Coronary artery (tissue), 2 donors: ENCODE measurements at regions not wholly inside any gene's neighbourhood (a gene's known extent, or its start where the extent isn't known, plus 50 kb on each side); places are given as distances from the start of the nearest gene placed in this dataset.
A peak's percentile ranks its signal among the peaks of the same experiment; 100 is the strongest.

Experiments used
- DNase-seq: peaks from one replicate; pipeline ENCODE4 v3.0.0-alpha.2; 2017; ENCODE audit warnings: low spot score
- H3K27ac ChIP-seq, 2 donors: fragments of 200-600 bp; sonication (generic); one replicate each; pipeline ENCODE4 v1.5.1; 2016 to 2019
- H3K4me3 ChIP-seq: fragments of 200-600 bp; sonication (generic); 2 replicates; pipeline ENCODE4 v1.5.1; 2016; ENCODE audit warnings: mild to moderate bottlenecking, moderate library complexity
- TF ChIP-seq, protein P1 (sequence below): fragments of 200-600 bp; sonication (generic); IDR thresholded peaks from one replicate; pipeline ENCODE4 v1.5.1; 2019; ENCODE audit warnings: antibody characterized with exemption

DNA sequence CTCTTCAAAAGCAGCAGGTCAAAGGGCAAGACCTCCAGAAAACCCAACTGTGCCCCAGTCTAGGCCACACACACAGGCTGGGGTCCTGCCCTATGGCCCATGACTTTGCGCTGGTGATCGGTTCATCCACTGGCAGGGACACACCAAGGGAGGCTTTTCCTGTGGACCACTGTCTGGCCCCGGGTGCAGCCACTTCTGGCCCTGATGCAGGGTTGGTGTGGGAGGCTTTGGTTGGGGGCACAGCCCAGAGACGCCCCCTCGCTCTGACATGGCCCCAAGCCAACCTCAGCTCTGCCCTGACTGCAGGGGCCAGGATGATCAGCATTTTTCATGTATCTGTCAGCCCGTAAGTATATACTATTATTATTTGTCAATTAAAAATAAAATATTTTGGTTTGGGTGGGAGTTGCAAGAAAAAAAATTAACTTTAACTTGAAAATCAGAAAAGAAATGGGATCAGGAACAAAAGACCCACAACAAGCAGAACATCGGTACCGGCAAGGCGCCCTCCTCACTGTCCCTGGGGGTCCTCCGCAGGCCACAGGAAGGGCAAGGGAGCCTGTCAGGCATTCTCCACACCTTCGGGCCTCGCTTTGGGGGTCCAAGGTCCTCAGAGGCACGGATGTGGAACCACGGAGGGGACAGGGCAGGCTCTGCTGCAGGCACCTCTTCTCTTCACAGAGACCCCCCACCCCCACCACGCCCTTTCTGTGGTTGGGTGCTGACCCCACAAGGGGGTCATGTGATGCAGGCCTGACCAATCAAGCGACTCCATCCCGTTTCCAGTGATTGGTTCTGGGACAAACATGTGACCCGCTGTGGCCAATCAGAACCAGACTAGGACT is 181.5 kb upstream of the SFSWAP start:
- TF ChIP-seq, protein P1, sequence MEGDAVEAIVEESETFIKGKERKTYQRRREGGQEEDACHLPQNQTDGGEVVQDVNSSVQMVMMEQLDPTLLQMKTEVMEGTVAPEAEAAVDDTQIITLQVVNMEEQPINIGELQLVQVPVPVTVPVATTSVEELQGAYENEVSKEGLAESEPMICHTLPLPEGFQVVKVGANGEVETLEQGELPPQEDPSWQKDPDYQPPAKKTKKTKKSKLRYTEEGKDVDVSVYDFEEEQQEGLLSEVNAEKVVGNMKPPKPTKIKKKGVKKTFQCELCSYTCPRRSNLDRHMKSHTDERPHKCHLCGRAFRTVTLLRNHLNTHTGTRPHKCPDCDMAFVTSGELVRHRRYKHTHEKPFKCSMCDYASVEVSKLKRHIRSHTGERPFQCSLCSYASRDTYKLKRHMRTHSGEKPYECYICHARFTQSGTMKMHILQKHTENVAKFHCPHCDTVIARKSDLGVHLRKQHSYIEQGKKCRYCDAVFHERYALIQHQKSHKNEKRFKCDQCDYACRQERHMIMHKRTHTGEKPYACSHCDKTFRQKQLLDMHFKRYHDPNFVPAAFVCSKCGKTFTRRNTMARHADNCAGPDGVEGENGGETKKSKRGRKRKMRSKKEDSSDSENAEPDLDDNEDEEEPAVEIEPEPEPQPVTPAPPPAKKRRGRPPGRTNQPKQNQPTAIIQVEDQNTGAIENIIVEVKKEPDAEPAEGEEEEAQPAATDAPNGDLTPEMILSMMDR: no peak
- no peak for DNase-seq
- Histone ChIP-seq H3K4me3 (no peak overlapping the region), H3K27ac (no peak overlapping the region)

DNA sequence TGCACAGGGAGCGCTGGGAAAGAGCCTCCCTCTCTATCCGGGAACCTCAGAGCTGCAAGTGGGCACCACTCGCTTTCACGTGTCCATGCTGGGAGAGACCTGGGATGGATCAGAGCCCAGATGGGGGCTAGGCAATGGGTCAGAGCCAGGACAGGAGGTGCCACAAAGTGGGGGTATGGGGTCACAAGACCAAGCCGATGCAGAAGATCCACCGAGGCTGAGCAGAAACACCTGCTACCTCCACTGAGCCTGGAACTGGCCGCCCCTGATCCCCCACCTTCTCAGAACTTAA is 180.9 kb upstream of the SFSWAP start:
- H3K27ac ChIP-seq: no peak overlapping the region
- TF ChIP-seq, protein P1: no peak
- DNase-seq: peak; percentile 47
- no peak overlapping the region for H3K4me3 ChIP-seq

DNA sequence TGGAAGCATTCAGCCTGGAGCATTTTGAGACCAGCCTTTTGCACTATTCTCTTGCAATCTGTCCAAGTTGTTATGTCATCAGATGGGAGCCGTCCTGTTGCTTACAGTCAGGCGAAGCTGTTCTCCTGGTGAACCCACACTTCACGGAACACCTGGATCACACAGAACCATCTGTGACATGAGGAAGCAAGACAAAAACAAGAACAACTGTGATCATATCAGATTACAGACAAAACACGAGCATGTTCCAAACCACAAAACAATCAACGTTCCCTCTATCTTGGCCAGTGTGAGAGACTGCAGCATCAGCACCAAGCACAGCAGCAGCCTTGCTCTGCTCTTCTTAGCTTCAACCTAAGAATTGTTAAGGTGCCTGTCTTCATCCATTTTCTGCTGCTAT is 180.5 kb upstream of the SFSWAP start:
- TF ChIP-seq, protein P1: no peak
- H3K4me3 ChIP-seq: no peak overlapping the region
- no peak for DNase-seq
- no peak overlapping the region for H3K27ac ChIP-seq

DNA sequence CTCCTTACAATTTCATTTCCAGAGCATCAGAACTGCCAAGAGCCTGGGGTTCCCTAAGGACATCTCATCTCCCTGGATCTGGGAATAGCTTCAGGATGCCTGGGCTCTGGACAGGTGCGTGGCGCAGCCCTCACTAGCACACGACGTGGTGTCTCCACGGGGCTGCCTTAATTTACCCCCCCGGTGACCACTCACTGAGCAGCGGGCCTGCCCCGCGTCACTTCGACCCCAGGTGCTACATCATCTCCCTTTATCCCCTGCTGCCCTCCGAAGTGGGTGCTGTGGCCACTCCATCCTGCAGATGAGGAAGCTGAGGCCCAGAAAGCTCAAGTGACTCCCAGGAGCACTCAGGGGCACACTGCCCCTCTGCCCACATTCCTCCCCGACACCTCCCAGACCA is 177.8 kb upstream of the SFSWAP start:
- no peak overlapping the region for H3K4me3 ChIP-seq
- DNase-seq: no peak
- TF ChIP-seq, protein P1: no peak
- H3K27ac ChIP-seq: no peak overlapping the region

DNA sequence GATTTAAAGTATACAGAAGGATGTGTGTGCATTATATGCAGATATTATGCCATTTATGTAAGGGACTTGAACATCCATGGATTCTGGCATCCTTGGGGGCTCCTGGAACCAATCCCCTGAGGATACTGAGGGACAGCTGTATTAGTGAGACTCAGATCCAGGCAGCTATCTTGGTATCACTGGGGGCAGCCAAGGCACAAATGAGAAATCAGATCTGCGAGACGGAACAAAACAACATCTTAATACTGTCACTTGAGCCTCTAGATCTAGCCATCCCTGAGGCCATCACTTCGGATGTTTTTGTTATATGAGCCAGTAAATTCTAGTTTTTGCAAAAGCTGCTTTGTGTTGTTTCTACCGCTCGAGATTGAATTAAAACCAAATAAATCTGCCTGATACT is 175.1 kb upstream of the SFSWAP start:
- Histone ChIP-seq H3K4me3 (no peak overlapping the region), H3K27ac (no peak overlapping the region)
- no peak for DNase-seq
- TF ChIP-seq, protein P1: no peak

DNA sequence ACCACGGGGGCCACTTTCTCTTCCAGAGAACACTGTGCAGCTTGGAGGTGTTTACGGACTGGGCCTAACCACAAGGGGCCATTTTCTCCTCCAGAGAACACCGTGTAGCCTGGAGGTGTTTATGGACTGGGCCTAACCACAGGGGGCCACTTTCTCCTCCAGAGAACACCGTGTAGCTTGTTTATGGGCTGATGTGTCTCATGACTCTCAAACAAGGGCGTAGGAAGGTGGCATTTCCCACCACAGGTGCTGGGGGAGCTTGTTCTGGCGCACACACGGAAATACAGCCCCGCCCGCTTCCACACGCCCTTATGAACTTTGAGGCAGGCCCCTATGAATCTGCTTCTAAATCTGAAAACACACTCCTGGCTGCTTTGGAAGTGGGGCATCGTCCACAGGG is 174.6 kb upstream of the SFSWAP start:
- no peak for DNase-seq
- no peak overlapping the region for H3K4me3 ChIP-seq
- TF ChIP-seq, protein P1: no peak
- no peak overlapping the region for H3K27ac ChIP-seq

DNA sequence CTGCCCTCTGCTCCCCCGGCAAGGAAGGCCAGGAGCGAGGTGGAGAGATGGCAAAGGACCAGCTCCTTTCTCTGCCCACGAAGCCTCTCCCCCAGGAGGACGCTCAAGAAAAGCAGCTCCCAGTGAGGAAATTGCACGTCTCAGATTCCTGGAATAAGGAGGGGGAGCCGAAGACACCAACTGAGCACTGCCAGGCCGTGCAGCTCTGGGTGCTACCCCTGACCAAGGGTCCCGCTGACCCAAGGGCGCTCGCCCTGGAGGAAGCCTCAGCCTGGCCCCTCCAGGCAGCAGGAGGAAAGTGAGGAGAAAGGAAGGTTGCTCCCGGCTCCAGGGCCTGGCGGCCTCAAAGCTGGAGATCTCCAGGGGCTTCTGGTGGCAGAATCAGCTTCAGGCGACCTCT is 174.1 kb upstream of the SFSWAP start:
- DNase-seq: no peak
- TF ChIP-seq, protein P1: no peak
- no peak overlapping the region for H3K27ac ChIP-seq
- H3K4me3 ChIP-seq: no peak overlapping the region
